Duodenal mucosa (tissue), 2 donors: ENCODE measurements at regions not wholly inside any gene's neighbourhood (a gene's known extent, or its start where the extent isn't known, plus 50 kb on each side); places are given as distances from the start of the nearest gene placed in this dataset.

Experiments
- H3K27ac ChIP-seq: one replicate; pipeline ENCODE4 v1.7.0; 2013; ENCODE audit warnings: low read depth, low read length
- H3K27me3 ChIP-seq, 2 donors: one replicate each; pipeline ENCODE4 v1.7.0; 2013; ENCODE audit warnings: low read length in 2 of 2, control low read depth in 1 of 2; ENCODE audit not compliant: insufficient read depth in 2 of 2, control insufficient read depth in 1 of 2
- H3K36me3 ChIP-seq, 2 donors: one replicate each; pipeline ENCODE4 v1.7.0; 2013; ENCODE audit warnings: low read length in 2 of 2, control low read depth in 1 of 2; ENCODE audit not compliant: insufficient read depth in 2 of 2, control insufficient read depth in 1 of 2
- H3K4me1 ChIP-seq, 2 donors: one replicate each; pipeline ENCODE4 v1.7.0; 2013; ENCODE audit warnings: low read length in 2 of 2, control low read depth in 1 of 2; ENCODE audit not compliant: insufficient read depth in 2 of 2, control insufficient read depth in 1 of 2
- H3K4me3 ChIP-seq, 2 donors: one replicate each; pipeline ENCODE4 v1.7.0; 2013; ENCODE audit warnings: low read length in 2 of 2, low read depth in 1 of 2
- H3K9ac ChIP-seq, 2 donors: one replicate each; pipeline ENCODE4 v1.7.0; 2013; ENCODE audit warnings: low read length in 2 of 2, low read depth in 1 of 2
- H3K9me3 ChIP-seq, 2 donors: one replicate each; pipeline ENCODE4 v1.7.0; 2013; ENCODE audit warnings: low read length in 2 of 2, control low read depth in 1 of 2; ENCODE audit not compliant: control insufficient read depth in 1 of 2

DNA sequence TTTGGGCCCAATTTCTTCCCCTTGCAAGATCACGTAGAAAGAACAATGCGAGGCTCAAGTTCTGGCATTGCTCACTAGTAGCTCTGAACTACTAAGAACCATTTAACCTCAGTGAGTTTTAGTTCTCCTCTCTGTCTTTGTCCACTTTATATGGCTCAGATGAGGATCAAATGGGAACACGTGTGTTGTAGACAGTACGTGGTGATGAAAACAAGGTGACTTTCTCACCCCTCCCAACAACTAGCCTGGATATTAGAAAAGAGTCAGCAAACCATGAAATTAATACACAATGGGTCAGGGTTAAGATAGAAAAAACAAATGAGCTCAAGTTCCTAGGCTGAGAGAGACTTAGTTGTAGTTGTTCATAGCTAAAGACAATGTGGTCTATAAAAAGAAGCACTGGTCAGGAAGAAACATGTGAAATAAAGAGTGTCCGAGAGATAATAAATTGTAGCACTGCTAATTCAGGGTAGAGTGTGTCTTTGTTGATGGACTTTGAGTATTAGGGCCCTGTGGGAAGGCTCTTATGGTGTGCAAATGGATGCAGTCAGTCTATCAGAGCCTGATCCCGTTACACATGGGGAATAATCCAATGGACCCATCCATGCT, 417.0 kb downstream of the HAPSTR1 start:
- Histone ChIP-seq H3K4me3 (no peak overlapping the region), H3K27me3 (no peaks in the 10 kb centered on the region), H3K36me3 (no peaks in the 10 kb centered on the region), H3K9ac (no peak overlapping the region), H3K9me3 (peaks cover 4 to 5% of the 10 kb centered on the region in 2 donors), H3K4me1 (no peaks in the 10 kb centered on the region), H3K27ac (no peak overlapping the region)

DNA sequence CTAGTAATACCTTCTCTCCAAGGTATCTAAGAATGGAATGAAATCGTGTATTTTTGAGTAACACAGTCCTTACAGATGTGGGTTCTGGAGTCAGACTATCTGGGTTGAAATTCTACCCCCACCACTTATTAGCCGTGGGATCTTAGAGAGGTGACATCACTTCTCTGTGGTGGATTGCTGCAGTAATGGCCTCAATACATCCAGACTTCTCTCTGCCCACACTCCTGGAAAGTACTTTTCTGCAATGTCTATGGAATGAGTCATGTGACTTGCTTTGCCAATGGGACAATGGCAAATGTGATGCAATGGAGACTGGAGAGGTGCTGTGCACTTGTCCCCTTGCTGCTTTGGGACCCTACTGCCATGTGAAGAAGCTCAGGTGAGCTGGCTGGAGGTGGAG, 418.2 kb downstream of the HAPSTR1 start:
- Histone ChIP-seq H3K27me3 (no peaks in the 10 kb centered on the region), H3K27ac (no peak overlapping the region), H3K9ac (no peak overlapping the region), H3K4me3 (no peak overlapping the region), H3K36me3 (no peaks in the 10 kb centered on the region), H3K4me1 (no peaks in the 10 kb centered on the region), H3K9me3 (peaks cover 4 to 5% of the 10 kb centered on the region in 2 donors)

DNA sequence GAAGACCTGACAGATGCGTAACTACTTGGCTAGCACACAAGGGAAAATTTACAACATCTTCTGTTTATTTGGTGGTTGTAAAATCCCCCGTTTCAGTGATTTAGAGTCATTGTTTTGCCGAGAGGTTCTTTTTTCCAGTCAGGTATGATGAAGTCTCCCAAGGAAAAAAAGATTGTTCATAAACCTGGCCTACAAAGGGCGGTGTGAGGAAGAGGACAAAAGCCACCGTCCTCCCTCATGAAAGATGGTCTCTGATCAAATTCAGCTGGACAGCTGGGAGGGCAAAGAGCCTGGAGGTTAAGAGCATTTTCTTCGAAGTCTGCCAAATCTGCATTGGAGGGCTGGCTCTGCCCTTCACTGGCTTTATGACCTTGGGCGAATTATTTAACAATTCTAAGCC, 419.9 kb downstream of the HAPSTR1 start:
- Histone ChIP-seq H3K4me3 (no peak overlapping the region), H3K9me3 (peaks cover 4 to 5% of the 10 kb centered on the region in 2 donors), H3K27ac (no peak overlapping the region), H3K36me3 (no peaks in the 10 kb centered on the region), H3K4me1 (no peaks in the 10 kb centered on the region), H3K27me3 (no peaks in the 10 kb centered on the region), H3K9ac (no peak overlapping the region)

DNA sequence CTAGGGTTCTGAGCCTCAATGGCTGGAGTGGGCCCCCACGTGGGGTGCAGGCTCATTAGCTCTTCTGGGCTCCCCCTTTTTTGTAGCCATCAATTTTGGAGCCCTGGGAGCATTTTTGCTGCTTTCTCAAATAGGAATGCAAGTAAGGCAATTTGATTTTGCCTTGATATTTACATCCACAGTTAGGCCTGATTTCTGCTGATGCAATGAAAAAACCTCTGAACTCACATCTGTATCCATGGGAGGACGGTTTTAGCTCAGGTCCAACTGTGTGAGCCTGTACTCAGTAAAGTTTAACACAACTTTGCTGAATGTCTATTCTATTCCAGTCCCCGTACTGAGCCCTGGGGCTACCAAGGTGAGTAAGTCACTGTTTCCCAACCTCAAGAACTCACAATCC, 425.0 kb downstream of the HAPSTR1 start:
- Histone ChIP-seq H3K9me3 (peaks cover 4 to 5% of the 10 kb centered on the region in 2 donors), H3K36me3 (no peaks in the 10 kb centered on the region), H3K9ac (no peak overlapping the region), H3K4me1 (no peaks in the 10 kb centered on the region), H3K27ac (no peak overlapping the region), H3K4me3 (no peak overlapping the region), H3K27me3 (no peaks in the 10 kb centered on the region)

DNA sequence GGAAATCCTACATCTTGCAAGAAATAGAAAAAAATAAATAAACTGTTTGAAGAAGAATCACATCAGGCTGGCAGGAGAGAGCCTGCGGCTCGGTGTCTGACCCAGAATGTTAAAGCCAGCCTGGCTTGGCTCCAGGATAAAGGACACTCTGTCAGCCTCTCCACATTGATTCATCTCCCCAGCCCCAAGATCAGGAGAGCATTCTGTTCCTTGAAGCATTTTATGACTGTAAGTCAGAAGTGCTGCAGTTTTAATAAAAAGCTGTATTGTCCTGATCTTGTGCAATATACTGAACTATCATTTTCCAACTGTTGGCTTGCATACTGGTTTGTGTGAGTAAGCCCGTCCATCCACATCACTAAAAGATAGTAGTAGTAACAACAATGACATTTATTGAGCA, 426.6 kb downstream of the HAPSTR1 start:
- Histone ChIP-seq H3K9ac (no peak overlapping the region), H3K9me3 (peaks cover under 1 to 2% of the 10 kb centered on the region in 2 donors), H3K36me3 (no peaks in the 10 kb centered on the region), H3K4me1 (no peaks in the 10 kb centered on the region), H3K4me3 (no peak overlapping the region), H3K27ac (no peak overlapping the region), H3K27me3 (no peaks in the 10 kb centered on the region)

DNA sequence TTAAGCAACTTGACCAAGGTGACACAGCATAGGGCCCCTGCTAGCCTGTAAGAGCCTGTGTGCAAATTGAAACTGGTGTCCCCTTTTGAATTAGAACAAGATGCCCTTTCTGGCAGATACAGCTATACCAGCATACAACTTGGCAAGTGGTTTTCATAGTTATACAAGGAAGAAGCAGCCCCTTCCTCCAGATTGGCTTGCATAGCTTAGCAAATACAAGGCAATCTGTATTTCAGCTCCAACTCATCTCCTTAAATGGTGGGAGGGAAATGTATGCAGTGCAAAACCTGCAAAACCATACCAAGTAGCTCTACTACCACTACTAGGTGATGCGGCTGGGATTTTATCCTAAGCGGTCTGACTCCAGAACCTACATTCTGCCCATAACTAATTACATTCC, 427.1 kb downstream of the HAPSTR1 start:
- Histone ChIP-seq H3K27ac (no peak overlapping the region), H3K4me3 (no peak overlapping the region), H3K36me3 (no peaks in the 10 kb centered on the region), H3K4me1 (no peaks in the 10 kb centered on the region), H3K9me3 (no peaks in the 10 kb centered on the region), H3K9ac (no peak overlapping the region), H3K27me3 (no peaks in the 10 kb centered on the region)

DNA sequence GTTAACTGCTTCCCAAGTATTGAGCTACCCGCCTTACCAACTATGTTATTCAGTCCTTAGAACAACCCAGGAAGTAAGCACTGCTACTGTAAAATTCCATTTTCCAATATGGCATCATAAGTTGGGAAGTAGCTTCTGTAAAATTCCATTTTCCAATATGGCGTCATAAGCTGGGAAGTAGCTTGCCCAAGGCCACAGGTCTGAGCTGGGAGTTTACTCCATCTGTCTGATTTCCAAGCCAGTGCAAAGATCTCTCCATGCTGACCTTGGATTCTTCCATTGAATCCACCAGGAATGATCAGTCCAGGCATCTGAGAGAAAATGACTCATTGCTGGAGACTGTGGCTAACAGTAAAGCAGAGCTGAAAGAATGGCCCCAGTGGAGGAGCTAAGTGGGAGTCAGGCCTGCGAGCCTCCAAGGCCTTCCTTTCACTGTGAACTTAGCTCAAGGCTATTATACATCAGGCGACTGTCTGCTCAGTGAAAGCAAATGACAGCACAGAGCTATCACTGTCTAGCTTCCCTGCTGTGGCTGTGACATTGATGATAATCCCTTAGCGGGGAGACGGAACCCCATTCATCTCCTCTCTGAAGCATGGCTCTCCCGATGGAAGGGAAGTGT, 430.4 kb downstream of the HAPSTR1 start:
- Histone ChIP-seq H3K27ac (no peak overlapping the region), H3K36me3 (no peaks in the 10 kb centered on the region), H3K4me3 (no peak overlapping the region), H3K4me1 (no peaks in the 10 kb centered on the region), H3K9me3 (no peaks in the 10 kb centered on the region), H3K27me3 (no peaks in the 10 kb centered on the region), H3K9ac (no peak overlapping the region)

DNA sequence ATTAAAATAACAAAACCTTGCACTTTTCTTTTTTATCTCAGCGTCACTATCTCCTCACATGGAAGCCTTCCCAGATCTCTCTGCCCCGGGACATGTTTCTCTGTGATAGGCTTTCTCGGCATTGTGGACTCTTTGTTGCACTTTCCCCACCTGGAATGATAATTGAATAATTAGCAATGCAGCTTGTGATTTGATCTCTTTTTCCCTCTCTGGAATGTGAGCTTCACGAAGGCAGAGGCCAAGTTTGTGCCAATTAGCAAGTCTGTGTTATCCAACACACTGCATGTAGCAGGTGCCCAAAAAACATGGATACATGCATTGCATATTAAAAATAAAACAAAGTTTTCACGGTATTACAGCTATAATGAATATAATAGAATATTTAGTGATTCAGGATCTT, 431.2 kb downstream of the HAPSTR1 start:
- Histone ChIP-seq H3K4me3 (no peak overlapping the region), H3K9me3 (no peaks in the 10 kb centered on the region), H3K36me3 (no peaks in the 10 kb centered on the region), H3K4me1 (no peaks in the 10 kb centered on the region), H3K27ac (no peak overlapping the region), H3K27me3 (no peaks in the 10 kb centered on the region), H3K9ac (no peak overlapping the region)

DNA sequence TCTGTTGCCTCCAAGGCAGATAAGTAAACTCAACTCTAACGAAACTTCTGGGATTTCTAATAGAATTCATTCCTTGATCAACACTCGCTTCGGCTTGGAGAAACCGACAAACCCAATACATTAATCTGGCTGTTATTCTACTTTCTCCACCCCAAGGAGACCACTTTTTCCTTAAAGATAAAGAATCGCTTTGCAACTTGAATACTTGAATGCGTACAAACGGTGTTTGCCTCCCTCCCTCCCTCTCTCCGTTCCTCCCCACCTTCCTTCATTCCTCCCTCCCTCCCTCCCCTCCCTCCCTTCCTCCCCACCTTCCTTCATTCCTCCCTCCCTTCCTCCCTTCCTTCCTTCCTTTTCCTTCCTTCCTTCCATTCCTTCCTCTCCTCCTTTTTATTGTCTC, 432.6 kb downstream of the HAPSTR1 start:
- Histone ChIP-seq H3K9ac (no peak overlapping the region), H3K9me3 (no peaks in the 10 kb centered on the region), H3K27me3 (no peaks in the 10 kb centered on the region), H3K4me3 (no peak overlapping the region), H3K4me1 (no peaks in the 10 kb centered on the region), H3K36me3 (no peaks in the 10 kb centered on the region), H3K27ac (no peak overlapping the region)

DNA sequence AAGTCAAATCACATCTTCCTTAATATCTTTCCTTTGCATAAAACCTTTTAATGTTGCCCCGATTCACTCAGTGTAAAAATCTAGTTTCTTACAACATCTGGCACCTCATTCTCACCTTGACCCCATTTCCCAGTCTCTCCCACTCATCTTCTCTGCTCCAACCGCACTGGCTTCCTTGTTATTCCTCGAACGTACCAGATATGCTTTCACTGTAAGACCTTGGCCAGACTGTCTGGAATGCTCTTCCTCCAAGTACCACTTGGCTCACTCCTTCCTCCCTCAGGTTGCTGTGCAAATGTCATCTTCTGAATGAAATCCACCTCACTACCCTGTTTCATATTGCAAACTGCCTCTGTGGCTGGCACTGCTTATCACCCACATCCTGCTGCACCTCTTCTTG, 433.6 kb downstream of the HAPSTR1 start:
- no peaks in the 10 kb centered on the region for H3K27me3 ChIP-seq
- H3K9ac ChIP-seq, result no peak overlapping the region
- H3K9me3 ChIP-seq, result no peaks in the 10 kb centered on the region
- H3K4me3 ChIP-seq, result no peak overlapping the region
- no peaks in the 10 kb centered on the region for H3K36me3 ChIP-seq
- H3K27ac ChIP-seq, result no peak overlapping the region
- H3K4me1 ChIP-seq, result no peaks in the 10 kb centered on the region
